T-helper 17 cell (primary cell): ENCODE measurements at regions not wholly inside any gene's neighbourhood (a gene's known extent, or its start where the extent isn't known, plus 50 kb on each side); places are given as distances from the start of the nearest gene placed in this dataset.
"Not testable (repeated sequence)": the region's sequence is repeated elsewhere in the genome, so short reads cannot be mapped to it uniquely, and the experiment has no call there.

Experiments
- ATAC-seq: fragments of 150-1000 bp; cut with Tn5 transposase; 2 replicates; pipeline ENCODE4 v1.10.0; 2021; ENCODE audit warnings: mild to moderate bottlenecking, moderate library complexity
- DNase-seq, 3 donors: peaks; one replicate each; pipeline versions ENCODE4 v3.0.0 to v3.0.0-alpha.2; 2020 to 2021
- H3K9me3 ChIP-seq: one replicate; pipeline ENCODE4 v1.7.0; 2013; ENCODE audit warnings: low read length, mild to moderate bottlenecking; ENCODE audit not compliant: control insufficient read depth, poor library complexity, severe bottlenecking
- H3K27ac Mint-ChIP-seq: one replicate; pipeline ENCODE4 v1.8.0; 2022; ENCODE audit warnings: mild to moderate bottlenecking, moderate library complexity, mixed read lengths
- H3K27me3 Mint-ChIP-seq: one replicate; pipeline ENCODE4 v1.8.0; 2022; ENCODE audit warnings: mixed read lengths
- H3K36me3 Mint-ChIP-seq: one replicate; pipeline ENCODE4 v1.8.0; 2022; ENCODE audit warnings: low read depth, mixed read lengths
- H3K4me1 Mint-ChIP-seq: one replicate; pipeline ENCODE4 v1.8.0; 2022; ENCODE audit warnings: mild to moderate bottlenecking, mixed read lengths
- H3K4me3 Mint-ChIP-seq: one replicate; pipeline ENCODE4 v1.8.0; 2022; ENCODE audit warnings: mild to moderate bottlenecking, moderate library complexity, mixed read lengths

- Mint-ChIP-seq H3K4me1 (no peaks in the 10 kb centered on the region), H3K36me3 (no peaks in the 10 kb centered on the region), H3K4me3 (no peak overlapping the region), H3K27me3 (no peaks in the 10 kb centered on the region), H3K27ac (no peak overlapping the region)
- DNase-seq (no peak), ATAC-seq (no peak)
- no peaks in the 10 kb centered on the region for H3K9me3 ChIP-seq
These were observed 260.0 kb upstream of the NRXN1 start for GRCh38 chr2:51291762-51292551.

- no peaks in the 10 kb centered on the region for H3K9me3 ChIP-seq
- Mint-ChIP-seq H3K36me3 (no peaks in the 10 kb centered on the region), H3K4me1 (no peaks in the 10 kb centered on the region), H3K27me3 (no peaks in the 10 kb centered on the region), H3K27ac (no peak overlapping the region), H3K4me3 (no peak overlapping the region)
- ATAC-seq (no peak), DNase-seq (no peak)
These were observed 258.8 kb upstream of the NRXN1 start for GRCh38 chr2:51290725-51291124.

- Mint-ChIP-seq H3K4me3 (no peak overlapping the region), H3K4me1 (no peaks in the 10 kb centered on the region), H3K27me3 (no peaks in the 10 kb centered on the region), H3K27ac (no peak overlapping the region), H3K36me3 (no peaks in the 10 kb centered on the region)
- ATAC-seq (no peak), DNase-seq (no peak)
- H3K9me3 ChIP-seq = no peaks in the 10 kb centered on the region
These were observed 257.1 kb upstream of the NRXN1 start for GRCh38 chr2:51289045-51289444.

- no peaks in the 10 kb centered on the region for H3K9me3 ChIP-seq
- no peak overlapping the region for H3K27ac Mint-ChIP-seq
- H3K36me3 Mint-ChIP-seq = no peaks in the 10 kb centered on the region
- no peaks in the 10 kb centered on the region for H3K27me3 Mint-ChIP-seq
- ATAC-seq = no peak
- no peak for DNase-seq
- H3K4me3 Mint-ChIP-seq = no peak overlapping the region
- no peaks in the 10 kb centered on the region for H3K4me1 Mint-ChIP-seq
These were observed 236.3 kb upstream of the NRXN1 start for GRCh38 chr2:51268191-51268590.

- DNase-seq (no peak), ATAC-seq (no peak)
- no peaks in the 10 kb centered on the region for H3K9me3 ChIP-seq
- H3K27ac Mint-ChIP-seq = no peak overlapping the region
- no peaks in the 10 kb centered on the region for H3K27me3 Mint-ChIP-seq
- H3K36me3 Mint-ChIP-seq = no peaks in the 10 kb centered on the region
- H3K4me3 Mint-ChIP-seq = no peak overlapping the region
- H3K4me1 Mint-ChIP-seq = no peaks in the 10 kb centered on the region
These were observed 233.6 kb upstream of the NRXN1 start for GRCh38 chr2:51265539-51265938.

- Mint-ChIP-seq H3K4me1 (no peaks in the 10 kb centered on the region), H3K4me3 (no peak overlapping the region), H3K27ac (no peak overlapping the region), H3K27me3 (no peaks in the 10 kb centered on the region), H3K36me3 (no peaks in the 10 kb centered on the region)
- no peaks in the 10 kb centered on the region for H3K9me3 ChIP-seq
- ATAC-seq = no peak
- DNase-seq = no peak
These were observed 232.0 kb upstream of the NRXN1 start for GRCh38 chr2:51263951-51264350.

- not testable (repeated sequence) for H3K36me3 Mint-ChIP-seq, H3K9me3 ChIP-seq, H3K4me3 Mint-ChIP-seq, H3K4me1 Mint-ChIP-seq, DNase-seq, H3K27ac Mint-ChIP-seq, ATAC-seq, H3K27me3 Mint-ChIP-seq
These were observed 231.2 kb upstream of the NRXN1 start for GRCh38 chr2:51263101-51263500.

GRCh38 chr2:51258301-51258700 lies 226.4 kb upstream of the NRXN1 start:
- ATAC-seq (no peak), DNase-seq (no peak)
- Mint-ChIP-seq H3K36me3 (no peaks in the 10 kb centered on the region), H3K27me3 (no peaks in the 10 kb centered on the region), H3K4me1 (no peaks in the 10 kb centered on the region), H3K27ac (no peak overlapping the region), H3K4me3 (no peak overlapping the region)
- H3K9me3 ChIP-seq = no peaks in the 10 kb centered on the region

GRCh38 chr2:51256736-51257135 lies 224.8 kb upstream of the NRXN1 start:
- H3K9me3 ChIP-seq = no peaks in the 10 kb centered on the region
- Mint-ChIP-seq H3K4me3 (no peak overlapping the region), H3K36me3 (no peaks in the 10 kb centered on the region), H3K27me3 (no peaks in the 10 kb centered on the region), H3K4me1 (no peaks in the 10 kb centered on the region), H3K27ac (no peak overlapping the region)
- no peak for ATAC-seq
- no peak for DNase-seq

GRCh38 chr2:51251356-51251755 lies 219.4 kb upstream of the NRXN1 start:
- no peaks in the 10 kb centered on the region for H3K9me3 ChIP-seq
- DNase-seq = no peak
- no peak overlapping the region for H3K27ac Mint-ChIP-seq
- no peaks in the 10 kb centered on the region for H3K4me1 Mint-ChIP-seq
- no peak for ATAC-seq
- H3K36me3 Mint-ChIP-seq = no peaks in the 10 kb centered on the region
- no peaks in the 10 kb centered on the region for H3K27me3 Mint-ChIP-seq
- H3K4me3 Mint-ChIP-seq = no peak overlapping the region

GRCh38 chr2:51247252-51247805 lies 215.4 kb upstream of the NRXN1 start:
- H3K4me1 Mint-ChIP-seq = no peaks in the 10 kb centered on the region
- DNase-seq (no peak), ATAC-seq (no peak)
- H3K27ac Mint-ChIP-seq = no peak overlapping the region
- H3K4me3 Mint-ChIP-seq = no peak overlapping the region
- no peaks in the 10 kb centered on the region for H3K36me3 Mint-ChIP-seq
- H3K27me3 Mint-ChIP-seq = no peaks in the 10 kb centered on the region
- no peaks in the 10 kb centered on the region for H3K9me3 ChIP-seq

GRCh38 chr2:51243892-51244535 lies 212.1 kb upstream of the NRXN1 start:
- no peak for DNase-seq
- Mint-ChIP-seq H3K36me3 (no peaks in the 10 kb centered on the region), H3K27ac (no peak overlapping the region), H3K4me3 (no peak overlapping the region), H3K4me1 (no peaks in the 10 kb centered on the region), H3K27me3 (no peaks in the 10 kb centered on the region)
- no peak for ATAC-seq
- H3K9me3 ChIP-seq = no peaks in the 10 kb centered on the region

GRCh38 chr2:51237626-51238271 lies 205.8 kb upstream of the NRXN1 start:
- DNase-seq (no peak), ATAC-seq (no peak)
- Mint-ChIP-seq H3K4me3 (no peak overlapping the region), H3K27ac (no peak overlapping the region), H3K36me3 (no peaks in the 10 kb centered on the region), H3K27me3 (no peaks in the 10 kb centered on the region), H3K4me1 (no peaks in the 10 kb centered on the region)
- no peaks in the 10 kb centered on the region for H3K9me3 ChIP-seq
